GM12891 (cell line): ENCODE measurements at regions not wholly inside any gene's neighbourhood (a gene's known extent, or its start where the extent isn't known, plus 50 kb on each side); places are given as distances from the start of the nearest gene placed in this dataset.

Experiments
- DNase-seq: peaks from one replicate; pipeline ENCODE4 v3.0.0; 2011; ENCODE audit warnings: low spot score; ENCODE audit not compliant: insufficient read length
- FAIRE-seq: peaks from 2 replicates; lab custom pipeline; 2011; peaks lifted over from hg19 to GRCh38; lab: Jason Lieb, UNC
- PAX5 ChIP-seq: IDR thresholded peaks from 2 replicates; pipeline ENCODE4 v1.6.1; 2011; ENCODE audit warnings: low read length, moderate library complexity, mild to moderate bottlenecking; ENCODE audit not compliant: insufficient read depth, severe bottlenecking
- POLR2A ChIP-seq: IDR thresholded peaks from 2 replicates; pipeline ENCODE4 v1.6.1; 2011; ENCODE audit warnings: low read depth, low read length, control low read depth
- POLR2AphosphoS5 ChIP-seq: IDR thresholded peaks from 2 replicates; pipeline ENCODE4 v1.6.1; 2011; ENCODE audit warnings: low read depth, low read length, control low read depth
- POU2F2 ChIP-seq: IDR thresholded peaks from 2 replicates; pipeline ENCODE4 v1.6.1; 2011; ENCODE audit warnings: low read depth, mild to moderate bottlenecking, control low read depth, low read length, moderate library complexity
- SPI1 ChIP-seq: IDR thresholded peaks from 2 replicates; pipeline ENCODE4 v1.6.1; 2011; ENCODE audit warnings: low read depth, low read length, control low read depth
- TAF1 ChIP-seq: IDR thresholded peaks from 2 replicates; pipeline ENCODE4 v1.6.1; 2011; ENCODE audit warnings: low read depth, low read length, control low read depth

DNA sequence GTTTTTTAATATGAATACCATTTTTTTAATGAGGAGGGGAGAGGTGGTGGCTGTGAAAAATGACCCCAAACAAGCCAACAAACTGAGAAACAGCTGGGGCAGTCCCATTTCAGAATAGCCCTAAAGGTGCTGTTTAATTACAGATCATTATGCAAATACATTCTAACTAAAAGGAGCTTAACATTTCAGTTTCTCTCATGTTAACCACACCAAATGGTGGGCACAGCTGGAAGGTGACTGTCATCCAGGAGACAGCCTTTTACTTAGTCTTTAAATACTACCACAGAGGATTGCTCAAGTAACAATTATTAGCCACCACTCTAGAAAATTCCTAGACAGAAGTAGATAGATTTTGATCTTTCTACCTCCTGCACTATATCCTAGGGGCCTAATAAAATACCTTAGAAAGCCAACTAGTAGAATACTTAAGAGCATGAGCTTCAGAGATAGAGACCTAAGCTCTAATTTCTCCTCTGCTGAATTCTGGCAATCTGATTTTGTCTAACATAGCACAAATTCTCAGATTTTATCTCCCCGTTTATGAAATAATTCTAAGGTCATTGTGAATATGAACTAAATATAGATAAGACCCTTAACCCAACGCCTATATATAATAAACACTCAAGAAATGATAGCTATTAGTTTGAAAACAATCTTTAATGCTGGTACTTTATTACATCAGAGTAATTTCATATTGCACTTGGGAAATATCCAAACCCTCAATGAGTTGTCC, 615.1 kb upstream of the NRSN1 start:
- FAIRE-seq (no peak), DNase-seq (no peak)
- no peak for TF ChIP-seq POLR2AphosphoS5
- TF ChIP-seq TAF1: no peak
- no peak for TF ChIP-seq POU2F2
- no peak for TF ChIP-seq POLR2A

DNA sequence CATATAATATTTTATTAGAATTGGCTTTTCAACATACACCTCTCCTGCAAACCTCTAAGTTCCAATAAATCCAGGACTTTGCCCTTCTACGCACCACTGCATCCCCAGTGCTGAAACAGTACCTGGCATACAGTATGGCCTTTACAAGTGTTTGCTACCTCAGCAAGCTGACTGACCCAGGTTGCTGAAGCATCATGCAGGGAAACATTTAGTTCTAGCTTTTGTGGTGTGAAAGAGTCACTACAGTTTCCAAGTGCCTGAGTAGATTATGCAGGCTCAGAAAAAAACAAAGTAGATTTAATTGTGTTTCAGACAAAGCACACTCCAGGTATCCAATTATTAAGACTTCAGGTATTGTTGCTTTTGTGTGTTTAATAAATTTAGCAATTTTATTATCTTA, 614.2 kb upstream of the NRSN1 start:
- no peak for DNase-seq
- FAIRE-seq: no peak
- no peak for TF ChIP-seq POLR2AphosphoS5
- TF ChIP-seq PAX5: no peak
- TF ChIP-seq SPI1: no peak
- no peak for TF ChIP-seq TAF1
- no peak for TF ChIP-seq POU2F2
- no peak for TF ChIP-seq POLR2A

DNA sequence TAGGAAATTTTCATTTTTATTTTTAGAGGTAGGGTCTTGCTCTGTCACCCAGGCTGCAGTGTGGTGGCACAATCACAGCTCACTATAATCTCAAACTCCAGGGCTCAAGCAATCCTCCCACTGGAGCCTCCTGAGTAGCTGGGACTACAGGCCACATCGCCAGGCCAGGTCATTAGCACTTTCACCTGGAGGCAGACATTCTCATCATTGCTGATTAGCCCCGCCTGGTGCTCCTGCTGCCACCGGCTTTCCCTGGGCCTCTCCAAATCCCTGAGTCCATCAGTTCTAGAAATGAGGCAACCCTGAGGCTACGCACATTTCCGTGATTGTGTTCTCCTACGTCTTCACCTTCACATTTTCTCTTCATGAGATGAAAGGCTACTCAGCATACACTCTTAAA, 607.7 kb upstream of the NRSN1 start:
- DNase-seq (no peak), FAIRE-seq (no peak)
- TF ChIP-seq SPI1: no peak
- no peak for TF ChIP-seq TAF1

DNA sequence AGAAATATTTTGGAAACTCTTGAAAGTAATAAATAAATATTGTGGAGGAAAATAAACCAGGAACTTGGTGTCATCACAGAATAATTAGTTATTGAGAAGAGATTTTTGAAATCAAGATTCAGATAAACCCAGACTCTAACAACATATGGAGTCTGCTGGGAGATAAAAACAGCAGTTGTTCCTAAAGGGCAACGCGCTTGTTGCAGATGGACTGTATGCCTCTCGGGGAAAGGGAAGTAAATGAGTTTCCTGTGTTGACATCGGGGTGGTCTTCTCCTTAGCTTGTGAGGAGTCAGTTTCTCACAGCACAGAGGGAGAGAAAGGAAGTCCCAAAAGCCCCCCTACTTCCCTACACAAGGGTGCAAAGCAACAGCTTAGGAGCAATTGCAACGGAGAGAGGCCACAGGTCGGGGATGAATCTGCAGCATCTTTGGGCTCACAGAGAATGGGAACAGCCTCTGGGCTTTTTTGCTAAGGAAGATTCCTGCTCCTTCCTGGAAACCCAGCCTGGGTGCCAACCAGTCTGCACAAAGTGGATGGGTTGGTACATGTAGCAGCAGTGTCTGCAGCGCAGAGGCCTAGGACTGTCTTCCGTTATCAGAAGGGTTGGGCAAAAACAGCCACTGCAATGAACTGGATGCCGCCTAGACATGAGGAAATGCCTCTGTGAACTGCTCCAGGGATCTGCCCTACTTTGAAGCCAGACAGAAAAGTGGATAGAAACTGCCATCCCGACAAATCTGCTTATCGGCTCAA, 603.0 kb upstream of the NRSN1 start:
- DNase-seq (no peak), FAIRE-seq (no peak)
- TF ChIP-seq POU2F2 (no peak), PAX5 (no peak), TAF1 (no peak), POLR2AphosphoS5 (no peak), SPI1 (no peak), POLR2A (no peak)

DNA sequence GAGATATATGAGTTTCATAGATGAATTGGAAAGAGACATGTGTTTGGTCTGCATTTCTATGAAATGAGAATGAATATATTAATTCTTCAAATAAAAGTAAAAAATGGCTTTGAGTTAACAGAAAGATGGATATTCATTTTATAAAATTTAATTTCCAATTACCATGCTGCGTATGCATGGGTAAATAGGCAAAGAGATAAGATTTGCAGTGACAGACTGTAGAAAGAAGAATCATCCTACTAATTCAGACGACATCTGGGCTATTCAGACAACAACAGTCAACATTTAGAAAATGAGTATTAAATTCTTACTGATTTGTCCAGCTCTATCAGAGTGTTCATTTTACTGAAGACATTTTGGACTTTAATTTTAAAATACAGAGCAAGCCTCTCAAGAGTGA, 602.2 kb upstream of the NRSN1 start:
- FAIRE-seq: no peak
- no peak for DNase-seq
- TF ChIP-seq POLR2AphosphoS5 (no peak), POLR2A (no peak), PAX5 (no peak), TAF1 (no peak), SPI1 (no peak), POU2F2 (no peak)

DNA sequence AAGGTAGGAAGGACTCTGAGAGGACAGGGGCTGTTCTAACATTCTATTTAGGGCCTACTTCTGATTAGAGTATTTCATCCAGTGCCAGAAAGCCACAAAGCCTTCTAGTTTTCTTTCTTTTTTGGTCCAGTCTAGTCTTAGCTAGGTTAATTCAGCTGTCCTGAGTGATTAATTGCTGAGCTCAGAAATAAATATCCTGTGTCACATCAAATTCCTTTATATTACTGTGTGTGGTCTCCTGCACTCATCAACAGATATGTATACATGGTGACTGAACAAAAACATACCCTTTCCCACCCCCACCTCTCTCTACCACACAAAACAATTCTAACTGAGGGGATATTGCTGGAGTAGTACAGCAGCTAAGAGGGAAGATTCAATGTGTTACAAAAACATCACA, 601.5 kb upstream of the NRSN1 start:
- TF ChIP-seq POU2F2: no peak
- no peak for TF ChIP-seq PAX5
- TF ChIP-seq TAF1: no peak
- TF ChIP-seq POLR2A: no peak
- TF ChIP-seq SPI1: no peak
- TF ChIP-seq POLR2AphosphoS5: no peak
- FAIRE-seq: no peak
- no peak for DNase-seq

DNA sequence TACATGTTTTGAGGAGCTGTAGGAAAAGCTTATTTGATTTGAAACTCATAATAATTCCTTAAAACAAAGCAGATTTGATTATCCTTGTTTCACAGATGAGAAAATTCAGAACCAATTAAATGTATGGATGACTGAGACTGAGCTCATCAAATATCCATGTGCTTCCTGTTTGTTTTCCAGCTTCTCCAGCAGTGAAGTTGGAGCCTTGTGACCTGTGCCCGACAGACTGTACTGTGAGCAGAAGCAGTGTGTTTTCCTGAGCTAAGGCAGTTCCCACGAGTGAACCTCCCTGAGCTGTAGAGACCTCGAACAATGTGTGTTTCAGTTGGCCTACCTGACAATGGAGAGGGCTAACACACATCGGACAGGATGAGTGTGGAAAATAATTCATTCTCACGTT, 599.5 kb upstream of the NRSN1 start:
- TF ChIP-seq POLR2AphosphoS5 (no peak), TAF1 (no peak), SPI1 (no peak), POLR2A (no peak), POU2F2 (no peak), PAX5 (no peak)
- FAIRE-seq: no peak
- no peak for DNase-seq

DNA sequence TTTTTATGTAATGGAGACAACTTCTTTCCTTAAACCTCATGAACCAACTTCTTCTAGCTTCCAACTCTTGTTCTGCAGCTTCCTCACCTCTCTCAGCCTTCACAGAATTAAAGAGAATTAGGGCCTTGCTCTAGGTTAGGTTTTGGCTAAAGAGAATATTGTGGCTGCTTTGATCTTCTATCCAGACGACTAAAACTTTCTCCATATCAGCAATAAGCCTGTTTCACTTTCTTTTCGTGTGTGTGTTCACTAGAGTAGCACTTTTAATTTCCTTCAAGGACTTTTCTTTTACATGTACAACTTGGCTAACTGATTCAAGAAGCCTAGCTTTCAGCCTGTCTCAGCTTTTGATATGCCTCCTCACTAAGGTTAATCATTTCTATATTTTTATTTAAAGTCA, 596.1 kb upstream of the NRSN1 start:
- DNase-seq (no peak), FAIRE-seq (no peak)
- TF ChIP-seq POU2F2 (no peak), SPI1 (no peak), PAX5 (no peak), POLR2AphosphoS5 (no peak), POLR2A (no peak), TAF1 (no peak)

DNA sequence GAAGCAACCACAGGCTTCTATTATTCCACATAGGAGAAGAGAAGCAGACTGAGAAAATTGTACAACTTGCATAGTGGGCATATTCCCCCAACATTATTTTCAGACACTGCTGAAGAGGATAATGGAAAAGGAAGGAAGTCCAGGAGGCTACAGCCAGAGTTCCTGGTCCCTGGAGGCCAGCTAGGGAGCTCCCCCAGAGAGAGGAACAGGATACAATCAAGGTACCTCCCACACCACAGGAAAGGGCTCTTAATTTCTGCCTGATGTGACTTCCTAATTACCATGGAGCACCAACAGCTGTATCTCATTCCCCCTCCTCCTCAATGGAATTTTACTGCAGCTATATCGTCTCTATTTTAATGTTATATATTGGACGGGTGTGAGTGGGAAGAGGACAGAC, 594.3 kb upstream of the NRSN1 start:
- FAIRE-seq (no peak), DNase-seq (no peak)

DNA sequence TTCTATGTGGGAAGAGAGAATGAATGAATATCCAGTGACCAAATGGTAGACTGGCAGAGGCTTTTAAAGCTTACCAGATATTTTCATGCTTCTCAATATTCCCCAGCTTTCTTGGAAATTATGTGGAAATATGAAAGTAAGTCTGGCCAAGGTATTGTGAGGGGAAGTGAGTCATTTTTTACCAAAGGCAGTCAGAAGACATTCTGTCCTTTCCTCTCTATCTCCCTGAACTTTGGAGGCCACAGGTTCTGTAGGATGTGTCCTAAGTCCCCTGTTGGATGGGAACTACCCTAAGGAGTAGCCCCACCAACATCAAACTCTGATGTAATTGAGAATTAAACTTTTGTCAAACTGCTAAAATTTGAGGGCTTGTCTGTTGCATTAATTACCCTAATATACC, 593.8 kb upstream of the NRSN1 start:
- no peak for DNase-seq
- FAIRE-seq: no peak
- TF ChIP-seq SPI1 (no peak), POU2F2 (no peak), PAX5 (no peak), TAF1 (no peak), POLR2AphosphoS5 (no peak), POLR2A (no peak)

More for the DNA sequence above, 594.3 kb upstream of the NRSN1 start:
- TF ChIP-seq POU2F2 (no peak), SPI1 (no peak), TAF1 (no peak), PAX5 (no peak), POLR2A (no peak), POLR2AphosphoS5 (no peak)
